ENCODE measurements at regions not wholly inside any gene's neighbourhood (a gene's known extent, or its start where the extent isn't known, plus 50 kb on each side); places are given as distances from the start of the nearest gene placed in this dataset.
"Not testable (repeated sequence)": the region's sequence is repeated elsewhere in the genome, so short reads cannot be mapped to it uniquely, and the experiment has no call there.

- Histone ChIP-seq H3K27me3 (replicated peaks) (no peaks in the 10 kb centered on the region), H3K4me3 (ENCODE audit: low read depth, low read length) (no peak overlapping the region), H3K36me3 (replicated peaks) (no peaks in the 10 kb centered on the region), H3K27ac (no peak overlapping the region)
- DNase-seq = no peak
- in situ Hi-C loops (cut with HindIII; ENCODE audit: low pct_ligation_motif_present, low sequenced_read_pairs) = no loop called here
- no peak for TF ChIP-seq CTCF (IDR thresholded peaks at IDR 0.05; ENCODE audit: low read depth, low read length, missing control alignments)
Measured at GRCh38 chr4:54395013-54395527, 166.0 kb downstream of the PDGFRA start.

GRCh38 chr4:54400188-54400587, 171.1 kb downstream of the PDGFRA start:
- Histone ChIP-seq H3K36me3 (replicated peaks) (no peaks in the 10 kb centered on the region), H3K4me3 (ENCODE audit: low read depth, low read length) (no peak overlapping the region), H3K27ac (no peak overlapping the region), H3K27me3 (replicated peaks) (no peaks in the 10 kb centered on the region)
- no peak for TF ChIP-seq CTCF (IDR thresholded peaks at IDR 0.05; ENCODE audit: low read depth, low read length, missing control alignments)
- in situ Hi-C loops (cut with HindIII; ENCODE audit: low pct_ligation_motif_present, low sequenced_read_pairs) = no loop called here
- DNase-seq = no peak

- Histone ChIP-seq H3K4me3 (ENCODE audit: low read depth, low read length) (no peak overlapping the region), H3K27ac (peak overlapping the region; percentile 10), H3K36me3 (replicated peaks) (no peaks in the 10 kb centered on the region), H3K27me3 (replicated peaks) (no peaks in the 10 kb centered on the region)
- TF ChIP-seq CTCF (IDR thresholded peaks at IDR 0.05; ENCODE audit: low read depth, low read length, missing control alignments) = no peak
- DNase-seq = peak; percentile 91
- in situ Hi-C loops (cut with HindIII; ENCODE audit: low pct_ligation_motif_present, low sequenced_read_pairs) = no loop called here
Measured at GRCh38 chr4:54400802-54401201, 171.7 kb downstream of the PDGFRA start.

- in situ Hi-C loops (cut with HindIII; ENCODE audit: low pct_ligation_motif_present, low sequenced_read_pairs) = no loop called here
- Histone ChIP-seq H3K27ac (no peak overlapping the region), H3K36me3 (replicated peaks) (no peaks in the 10 kb centered on the region), H3K4me3 (ENCODE audit: low read depth, low read length) (no peak overlapping the region), H3K27me3 (replicated peaks) (no peaks in the 10 kb centered on the region)
- DNase-seq = no peak
- TF ChIP-seq CTCF (IDR thresholded peaks at IDR 0.05; ENCODE audit: low read depth, low read length, missing control alignments) = no peak
Measured at GRCh38 chr4:54402880-54403480, 173.9 kb downstream of the PDGFRA start.

- TF ChIP-seq CTCF (IDR thresholded peaks at IDR 0.05; ENCODE audit: low read depth, low read length, missing control alignments) = no peak
- no peaks in the 10 kb centered on the region for H3K36me3 ChIP-seq (replicated peaks)
- no peaks in the 10 kb centered on the region for H3K27me3 ChIP-seq (replicated peaks)
- in situ Hi-C loops (cut with HindIII; ENCODE audit: low pct_ligation_motif_present, low sequenced_read_pairs) = no loop called here
- no peak overlapping the region for H3K27ac ChIP-seq
- H3K4me3 ChIP-seq (ENCODE audit: low read depth, low read length) = no peak overlapping the region
- no peak for DNase-seq
Measured at GRCh38 chr4:54403700-54404453, 174.8 kb downstream of the PDGFRA start.

- H3K27ac ChIP-seq; in situ Hi-C loops (cut with HindIII; ENCODE audit: low pct_ligation_motif_present, low sequenced_read_pairs); H3K36me3 ChIP-seq (replicated peaks); H3K4me3 ChIP-seq (ENCODE audit: low read depth, low read length); H3K27me3 ChIP-seq (replicated peaks); DNase-seq: not testable (repeated sequence)
Measured at GRCh38 chr4:54409270-54409817, 180.3 kb downstream of the PDGFRA start.
